ENCODE measurements at regions not wholly inside any gene's neighbourhood (a gene's known extent, or its start where the extent isn't known, plus 50 kb on each side); places are given as distances from the start of the nearest gene placed in this dataset.

- no peak for DNase-seq (ENCODE audit: low read depth in 4 of 4, low spot score in 3 of 4)
Measured at GRCh38 chr18:22838221-22838620, 94.9 kb upstream of the RBBP8 start.

GRCh38 chr18:22838639-22839277 lies 94.4 kb upstream of the RBBP8 start:
- no peak for DNase-seq (ENCODE audit: low read depth in 4 of 4, low spot score in 3 of 4)

- no peak for DNase-seq (ENCODE audit: low read depth in 4 of 4, low spot score in 3 of 4)
Measured at GRCh38 chr18:22839340-22839821, 93.7 kb upstream of the RBBP8 start.

GRCh38 chr18:22840606-22841144 lies 92.5 kb upstream of the RBBP8 start:
- DNase-seq (ENCODE audit: low read depth in 4 of 4, low spot score in 3 of 4) = no peak

GRCh38 chr18:22841840-22842239 lies 91.3 kb upstream of the RBBP8 start:
- DNase-seq (ENCODE audit: low read depth in 4 of 4, low spot score in 3 of 4) = peak in 1 of 4 donors; percentile 33

- no peak for DNase-seq (ENCODE audit: low read depth in 4 of 4, low spot score in 3 of 4)
Measured at GRCh38 chr18:22844190-22844589, 88.9 kb upstream of the RBBP8 start.

GRCh38 chr18:22844628-22845027 lies 88.5 kb upstream of the RBBP8 start:
- no peak for DNase-seq (ENCODE audit: low read depth in 4 of 4, low spot score in 3 of 4)

GRCh38 chr18:22846088-22846683 lies 86.9 kb upstream of the RBBP8 start:
- no peak for DNase-seq (ENCODE audit: low read depth in 4 of 4, low spot score in 3 of 4)

GRCh38 chr18:22846697-22847096 lies 86.4 kb upstream of the RBBP8 start:
- no peak for DNase-seq (ENCODE audit: low read depth in 4 of 4, low spot score in 3 of 4)

GRCh38 chr18:22847392-22847791 lies 85.7 kb upstream of the RBBP8 start:
- DNase-seq (ENCODE audit: low read depth in 4 of 4, low spot score in 3 of 4) = peak in 1 of 4 donors; percentile 11

GRCh38 chr18:22847867-22848451 lies 85.2 kb upstream of the RBBP8 start:
- DNase-seq (ENCODE audit: low read depth in 4 of 4, low spot score in 3 of 4) = no peak

- DNase-seq (ENCODE audit: low read depth in 4 of 4, low spot score in 3 of 4) = no peak
Measured at GRCh38 chr18:22848615-22849014, 84.5 kb upstream of the RBBP8 start.

- no peak for DNase-seq (ENCODE audit: low read depth in 4 of 4, low spot score in 3 of 4)
Measured at GRCh38 chr18:22856870-22857269, 76.3 kb upstream of the RBBP8 start.

- DNase-seq (ENCODE audit: low read depth in 4 of 4, low spot score in 3 of 4) = no peak
Measured at GRCh38 chr18:22858121-22858520, 75.0 kb upstream of the RBBP8 start.

- DNase-seq (ENCODE audit: low read depth in 4 of 4, low spot score in 3 of 4) = no peak
Measured at GRCh38 chr18:22860807-22861206, 72.3 kb upstream of the RBBP8 start.

GRCh38 chr18:22865354-22866116 lies 67.6 kb upstream of the RBBP8 start:
- DNase-seq (ENCODE audit: low read depth in 4 of 4, low spot score in 3 of 4) = no peak

- DNase-seq (ENCODE audit: low read depth in 4 of 4, low spot score in 3 of 4) = no peak
Measured at GRCh38 chr18:22868831-22869230, 64.3 kb upstream of the RBBP8 start.

- no peak for DNase-seq (ENCODE audit: low read depth in 4 of 4, low spot score in 3 of 4)
Measured at GRCh38 chr18:22871809-22872525, 61.2 kb upstream of the RBBP8 start.

- DNase-seq (ENCODE audit: low read depth in 4 of 4, low spot score in 3 of 4) = no peak
Measured at GRCh38 chr18:22872900-22873537, 60.1 kb upstream of the RBBP8 start.

GRCh38 chr18:22879293-22879692 lies 53.8 kb upstream of the RBBP8 start:
- no peak for DNase-seq (ENCODE audit: low read depth in 4 of 4, low spot score in 3 of 4)
